B cell (primary cell): ENCODE measurements at regions not wholly inside any gene's neighbourhood (a gene's known extent, or its start where the extent isn't known, plus 50 kb on each side); places are given as distances from the start of the nearest gene placed in this dataset.
A peak's percentile ranks its signal among the peaks of the same experiment; 100 is the strongest.

Experiments used
- ATAC-seq: fragments of 200-7000 bp; cut with Tn5 transposase; one replicate; pipeline ENCODE4 v1.10.0; 2021; ENCODE audit warnings: low read depth, mild to moderate bottlenecking, moderate number of reproducible peaks, moderate library complexity
- CTCF ChIA-PET: fragments of 350-600 bp; sonication (Branson Sonifier 250); formaldehyde crosslinking; loops from one replicate; lab custom pipeline; 2021; ENCODE audit warnings: antibody characterized with exemption, inconsistent platforms; lab: Charles Lee
- POLR2A ChIA-PET: fragments of 350-600 bp; sonication (Branson Sonifier 250); formaldehyde crosslinking; loops from one replicate; lab custom pipeline; 2021; ENCODE audit warnings: antibody characterized with exemption; lab: Charles Lee
- DNase-seq: peaks from one replicate; pipeline ENCODE4 v3.0.0; 2013
- H2AFZ ChIP-seq: 2 replicates; pipeline ENCODE4 v1.6.1; 2012; ENCODE audit warnings: mild to moderate bottlenecking, low read depth, low read length; ENCODE audit not compliant: insufficient read depth, poor library complexity, severe bottlenecking
- H3K27ac ChIP-seq, 2 donors: 1 replicate in 1 of 2; 2 replicates in 1 of 2; pipeline ENCODE4 v1.5.1; 2012 to 2013; ENCODE audit warnings: low read length in 2 of 2, mild to moderate bottlenecking in 2 of 2, moderate library complexity in 1 of 2
- H3K27me3 ChIP-seq, 4 experiments: fragments of 200-600 bp in 1 of 4; sonication (generic) in 1 of 4; replicated peaks in 1 of 4; 1 replicate in 2 of 4; 2 replicates in 2 of 4; pipeline versions ENCODE4 v1.6.1 to v1.7.0; 2013 to 2016; ENCODE audit warnings: low read length in 3 of 4, mild to moderate bottlenecking in 2 of 4, mixed read lengths in 1 of 4, moderate library complexity in 1 of 4; ENCODE audit not compliant: insufficient read depth in 4 of 4, control insufficient read depth in 3 of 4; ENCODE audit errors: control extremely low read depth in 1 of 4
- H3K36me3 ChIP-seq, 2 experiments: replicated peaks in 1 of 2; 1 replicate in 1 of 2; 2 replicates in 1 of 2; pipeline versions ENCODE4 v1.6.1 to v1.7.1; 2013; ENCODE audit warnings: low read length in 1 of 2; ENCODE audit not compliant: insufficient read depth in 2 of 2, control insufficient read depth in 1 of 2; ENCODE audit errors: control extremely low read depth in 1 of 2, extremely low read depth in 1 of 2
- H3K4me1 ChIP-seq, 2 donors: fragments of 200-600 bp in 1 of 2; sonication (generic) in 1 of 2; 1 replicate in 1 of 2; 2 replicates in 1 of 2; pipeline versions ENCODE4 v1.5.1 to v1.6.1; 2013 to 2017; ENCODE audit warnings: low read length in 2 of 2; ENCODE audit not compliant: control insufficient read depth in 2 of 2, insufficient read depth in 2 of 2
- H3K4me2 ChIP-seq: replicated peaks from 2 replicates; pipeline ENCODE3; 2012; ENCODE audit warnings: mild to moderate bottlenecking, low read depth, low read length; ENCODE audit not compliant: poor library complexity, severe bottlenecking
- H3K4me3 ChIP-seq, 5 experiments: fragments of 200-600 bp in 1 of 5; sonication (generic) in 1 of 5; 1 replicate in 3 of 5; 2 replicates in 2 of 5; pipeline versions ENCODE4 v1.5.1 to v1.7.0; 2011 to 2016; ENCODE audit warnings: low read length in 4 of 5, mild to moderate bottlenecking in 4 of 5, low read depth in 2 of 5, control low read depth in 1 of 5, moderate library complexity in 1 of 5; ENCODE audit not compliant: insufficient read depth in 1 of 5; ENCODE audit errors: control extremely low read depth in 1 of 5, extremely low read depth in 1 of 5
- H3K79me2 ChIP-seq: fragments of 200-600 bp; sonication (generic); one replicate; pipeline ENCODE4 v1.6.0; 2016; ENCODE audit warnings: low read length; ENCODE audit not compliant: control insufficient read depth, insufficient read depth
- H3K9ac ChIP-seq: fragments of 200-600 bp; sonication (generic); 2 replicates; pipeline ENCODE4 v1.6.1; 2017; ENCODE audit warnings: mild to moderate bottlenecking, low read length, moderate library complexity
- H3K9me3 ChIP-seq, 3 donors: one replicate each; pipeline versions ENCODE4 v1.6.1 to v1.7.1; 2013; ENCODE audit warnings: low read length in 2 of 3; ENCODE audit not compliant: control insufficient read depth in 2 of 3, insufficient read depth in 1 of 3; ENCODE audit errors: control extremely low read depth in 1 of 3
- H4K20me1 ChIP-seq: 2 replicates; pipeline ENCODE4 v1.6.0; 2012; ENCODE audit warnings: mild to moderate bottlenecking, low read length; ENCODE audit not compliant: insufficient read depth, control insufficient read depth, poor library complexity, severe bottlenecking
- H3K27ac Mint-ChIP-seq: one replicate; pipeline ENCODE4 v1.8.0; 2021; ENCODE audit warnings: mixed read lengths
- H3K27me3 Mint-ChIP-seq: one replicate; pipeline ENCODE4 v1.8.0; 2021; ENCODE audit warnings: mixed read lengths
- H3K4me1 Mint-ChIP-seq: one replicate; pipeline ENCODE4 v1.8.0; 2021; ENCODE audit warnings: mixed read lengths
- H3K4me3 Mint-ChIP-seq: one replicate; pipeline ENCODE4 v1.8.0; 2021; ENCODE audit warnings: mixed read lengths
- H3K9me3 Mint-ChIP-seq: one replicate; pipeline ENCODE4 v1.8.0; 2022; ENCODE audit warnings: mixed read lengths; ENCODE audit not compliant: insufficient read depth
- CTCF ChIP-seq: fragments of 200-600 bp; IDR thresholded peaks from one replicate; pipeline ENCODE4 v1.8.0; 2022; ENCODE audit warnings: antibody characterized with exemption, mild to moderate bottlenecking
- EZH2 ChIP-seq: IDR thresholded peaks from 2 replicates; pipeline ENCODE4 v1.6.1; 2012; ENCODE audit warnings: borderline replicate concordance, low read depth, mild to moderate bottlenecking, moderate library complexity, low read length; ENCODE audit not compliant: insufficient read depth, poor library complexity, severe bottlenecking
- WGBS: methylation state at CpG from one replicate; pipeline ENCODE4 v1.1.5; 2013; ENCODE audit warnings: missing lambda C conversion rate; ENCODE audit not compliant: insufficient coverage; 5-methylcytosine and 5-hydroxymethylcytosine counted together
- intact Hi-C: fragments of 100-400 bp; cut with micrococcal nuclease; formaldehyde crosslinking; loops from one replicate; pipeline ENCODE4 v1.10.0; 2022

GRCh38 chr5:89309268-89309667 lies 426.3 kb upstream of the MEF2C start:
- intact Hi-C loops: loop anchor here (10.0 kb wide), 1 partner anchor 574 kb away; no protein-coding TSS in a partner anchor
- no peak for TF ChIP-seq EZH2
- TF ChIP-seq CTCF: no peak
- H2AFZ ChIP-seq: peak overlapping the region; percentile 62
- no peak for DNase-seq
- WGBS: no CpG with 5 or more reads among the region's 1 CpG
- no peaks in the 10 kb centered on the region for H3K79me2 ChIP-seq
- H3K4me3 ChIP-seq: no peak overlapping the region
- H3K4me1 ChIP-seq: peaks cover 24 to 31% of the 10 kb centered on the region in 2 donors
- H3K27ac Mint-ChIP-seq: peak overlapping the region; percentile 88
- no peaks in the 10 kb centered on the region for H4K20me1 ChIP-seq
- H3K9me3 ChIP-seq: no peaks in the 10 kb centered on the region
- peaks cover 50% of the 10 kb centered on the region for H3K4me1 Mint-ChIP-seq
- no peaks in the 10 kb centered on the region for H3K27me3 Mint-ChIP-seq
- no peaks in the 10 kb centered on the region for H3K27me3 ChIP-seq
- H3K4me3 Mint-ChIP-seq: no peak overlapping the region
- CTCF ChIA-PET: no interaction called here
- POLR2A ChIA-PET: interaction anchor here (0.7 kb wide), 1 partner anchor 412 kb away, joined by 5 read pairs; no protein-coding TSS in a partner anchor
- H3K9ac ChIP-seq: no peak overlapping the region
- H3K4me2 ChIP-seq: no peak overlapping the region
- H3K9me3 Mint-ChIP-seq: peaks cover 4% of the 10 kb centered on the region
- H3K36me3 ChIP-seq: no peaks in the 10 kb centered on the region
- no peak for ATAC-seq
- peak overlapping the region in 1 of 2 donors; percentile 55 for H3K27ac ChIP-seq

DNA sequence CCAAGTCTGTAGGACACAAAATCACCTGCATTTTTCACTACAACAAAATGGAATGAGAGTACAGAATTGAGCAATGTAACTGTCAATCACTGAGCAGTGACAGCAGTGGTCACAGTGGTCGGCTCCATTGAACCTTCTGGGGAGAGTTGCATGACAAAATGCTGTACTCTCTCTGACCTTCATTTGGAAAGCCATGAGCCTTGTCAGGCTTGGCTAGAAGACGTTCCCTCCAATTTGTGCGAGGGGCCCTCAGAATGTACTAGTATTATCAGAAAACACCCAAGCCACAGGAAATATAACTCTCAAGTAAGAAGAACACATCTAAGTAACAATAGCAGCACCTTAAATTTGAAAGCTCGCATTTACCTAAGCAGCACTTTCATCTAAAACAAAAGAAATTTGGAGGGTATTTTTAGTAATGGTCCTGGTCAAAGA lies 425.6 kb upstream of the MEF2C start:
- Mint-ChIP-seq H3K27ac (peak overlapping the region; percentile 88), H3K27me3 (no peaks in the 10 kb centered on the region), H3K4me1 (peaks cover 48% of the 10 kb centered on the region), H3K4me3 (peak overlapping the region; percentile 57), H3K9me3 (peaks cover 4% of the 10 kb centered on the region)
- WGBS: 10% methylated on average over 3 of the region's 4 CpGs
- H3K27me3 ChIP-seq: no peaks in the 10 kb centered on the region
- peak overlapping the region; percentile 62 for H2AFZ ChIP-seq
- no peak overlapping the region for H3K4me3 ChIP-seq
- no peaks in the 10 kb centered on the region for H3K79me2 ChIP-seq
- TF ChIP-seq EZH2 (no peak), CTCF (no peak)
- H4K20me1 ChIP-seq: no peaks in the 10 kb centered on the region
- ATAC-seq: no peak
- H3K36me3 ChIP-seq: no peaks in the 10 kb centered on the region
- POLR2A ChIA-PET: no interaction called here
- no peaks in the 10 kb centered on the region for H3K9me3 ChIP-seq
- H3K9ac ChIP-seq: no peak overlapping the region
- H3K4me2 ChIP-seq: peak overlapping the region; percentile 26
- H3K4me1 ChIP-seq: peaks cover 20 to 24% of the 10 kb centered on the region in 2 donors
- intact Hi-C loops: loop anchor here (10.0 kb wide), 1 partner anchor 574 kb away; no protein-coding TSS in a partner anchor
- DNase-seq: peak; percentile 15
- peak overlapping the region in 1 of 2 donors; percentile 55 for H3K27ac ChIP-seq
- CTCF ChIA-PET: no interaction called here
